HG02981 (cell line): ENCODE measurements at regions not wholly inside any gene's neighbourhood (a gene's known extent, or its start where the extent isn't known, plus 50 kb on each side); places are given as distances from the start of the nearest gene placed in this dataset.

Source experiments
- ATAC-seq: cut with Tn5 transposase; IDR thresholded peaks from one replicate; pipeline ENCODE4 v1.9.1; 2021; ENCODE audit warnings: mild to moderate bottlenecking, moderate library complexity; ENCODE audit not compliant: unreplicated experiment

DNA sequence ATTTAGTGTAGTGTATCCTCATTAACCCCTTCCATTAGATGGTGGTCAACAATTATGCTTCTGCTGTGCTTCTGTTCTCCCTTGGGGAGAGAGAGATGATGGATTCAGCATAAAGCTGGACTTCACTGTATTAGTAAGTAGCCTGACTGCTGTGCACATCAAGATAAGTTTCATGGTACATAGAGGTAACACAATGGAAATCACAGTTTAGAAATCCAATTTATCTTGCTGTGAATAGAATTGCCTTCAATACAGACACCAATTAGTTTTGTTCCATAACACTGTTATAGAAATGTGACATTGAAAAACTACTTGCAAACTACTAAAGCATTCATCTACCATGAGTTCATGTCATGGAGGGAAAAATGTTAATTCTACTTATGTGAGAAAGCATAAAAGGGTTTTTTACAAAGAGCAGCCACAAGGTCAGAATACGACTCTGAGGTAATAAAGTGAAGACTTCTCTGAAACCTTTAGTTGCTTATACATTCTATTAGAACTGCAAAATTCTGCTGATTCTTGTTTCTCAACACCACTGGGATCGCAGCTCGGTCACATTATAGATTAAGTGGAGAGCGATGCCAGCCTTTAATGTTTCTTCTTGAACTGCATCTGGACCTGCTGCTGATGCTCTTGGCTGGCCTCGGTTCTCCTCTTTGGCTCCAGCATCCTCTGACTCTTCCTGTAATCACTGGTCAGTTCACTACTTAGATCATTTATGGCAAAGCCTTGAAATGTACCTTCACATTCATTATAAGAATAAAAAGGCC, 190.8 kb downstream of the ATP23 start:
- ATAC-seq = no peak

DNA sequence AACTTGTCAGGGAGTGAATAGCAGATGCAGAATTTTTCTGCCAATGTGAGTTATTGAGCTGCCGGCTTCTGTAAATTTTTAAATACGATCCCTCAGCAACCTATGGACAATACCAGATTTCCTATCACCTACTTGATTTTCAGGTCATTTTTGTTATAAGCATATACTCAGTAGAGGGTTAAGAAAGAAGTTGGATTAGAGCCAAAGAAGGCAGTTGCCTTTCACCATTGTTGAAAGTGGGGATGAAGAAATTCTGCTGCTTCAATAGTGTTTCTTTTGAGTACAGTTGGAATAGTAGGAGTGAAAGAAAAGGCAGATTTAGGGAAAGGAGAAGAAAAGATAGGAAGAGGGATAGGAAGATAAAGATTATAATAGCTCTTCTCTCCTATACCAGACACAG, 197.1 kb downstream of the ATP23 start:
- no peak for ATAC-seq

DNA sequence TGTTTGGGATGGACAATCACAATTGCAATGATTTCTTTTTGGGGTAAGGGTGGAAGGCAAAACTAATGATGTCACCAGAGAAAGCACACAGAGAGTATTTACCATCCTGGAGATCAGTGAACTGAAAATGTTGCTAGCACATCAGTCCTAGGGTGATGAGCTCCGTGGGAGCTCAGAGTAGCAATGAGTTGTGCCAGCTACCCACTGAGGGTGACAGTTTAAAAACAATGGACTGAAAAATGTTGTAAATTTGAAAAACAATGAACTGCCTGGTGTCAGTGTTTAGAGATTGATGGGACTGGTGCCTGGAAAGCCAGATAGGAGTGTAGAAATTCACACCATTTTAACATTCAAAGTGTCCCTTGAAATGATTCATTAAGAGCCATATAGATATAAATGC, 198.5 kb downstream of the ATP23 start:
- no peak for ATAC-seq

DNA sequence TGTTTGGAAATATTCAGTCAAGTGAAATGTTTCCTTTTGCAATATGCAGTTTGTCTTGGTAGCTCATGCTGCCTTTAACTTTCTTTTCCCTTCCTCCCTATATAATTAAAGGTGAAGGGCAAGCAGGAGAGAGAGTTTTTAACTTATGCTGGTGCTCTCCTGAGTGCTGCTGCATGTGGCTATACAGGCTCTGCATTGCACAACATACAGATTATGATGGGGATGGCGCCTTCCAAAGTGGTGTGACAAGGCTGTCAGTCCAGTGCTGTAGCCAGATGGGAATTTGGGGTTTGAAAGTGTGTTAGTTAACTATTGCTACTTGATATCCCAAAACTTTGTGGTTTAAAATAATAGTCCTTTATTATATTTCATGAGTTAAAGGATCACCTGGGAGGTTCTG, 199.0 kb downstream of the ATP23 start:
- no peak for ATAC-seq

DNA sequence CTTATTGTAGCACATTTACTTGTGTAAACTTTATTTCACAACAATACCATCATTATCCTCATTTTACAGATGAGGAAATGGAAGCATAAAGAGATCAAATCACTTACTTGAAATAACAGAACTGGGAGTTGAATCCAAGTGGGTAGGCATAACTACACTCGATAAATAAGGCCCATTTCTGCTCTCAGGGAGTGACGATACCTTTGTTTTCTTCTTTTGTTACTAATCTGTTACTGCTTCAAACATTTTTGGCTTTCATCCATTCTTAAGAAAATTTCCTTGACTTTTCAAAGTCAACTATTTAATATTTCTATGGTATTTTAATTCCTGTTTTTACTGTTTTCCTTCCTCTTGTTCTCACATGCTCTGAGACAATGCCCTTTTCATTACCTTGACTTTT, 201.6 kb downstream of the ATP23 start:
- ATAC-seq = no peak

DNA sequence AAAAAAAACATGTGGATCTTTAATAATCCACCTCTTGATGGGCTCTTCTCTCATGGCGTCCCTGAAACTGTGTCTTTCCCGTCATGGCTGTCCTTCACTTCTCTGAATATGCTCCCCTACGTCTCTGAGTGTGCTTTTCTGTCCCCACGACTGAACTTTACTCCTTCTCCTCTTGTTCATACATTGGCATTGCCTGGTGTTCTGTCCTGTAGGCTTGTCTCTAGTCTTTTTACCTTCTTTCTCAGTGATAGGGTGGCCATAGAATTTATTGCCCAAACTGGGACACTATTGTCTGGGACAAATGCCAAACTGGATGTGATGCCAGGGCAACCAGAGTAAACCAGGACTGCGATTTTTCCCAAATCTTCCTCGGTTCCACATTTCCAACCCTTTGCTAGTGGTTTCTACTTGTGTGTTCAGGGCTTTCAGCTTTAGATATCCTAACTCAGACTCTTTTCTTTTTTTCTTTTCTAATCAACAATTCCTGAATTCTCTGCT, 202.2 kb downstream of the ATP23 start:
- ATAC-seq = no peak

DNA sequence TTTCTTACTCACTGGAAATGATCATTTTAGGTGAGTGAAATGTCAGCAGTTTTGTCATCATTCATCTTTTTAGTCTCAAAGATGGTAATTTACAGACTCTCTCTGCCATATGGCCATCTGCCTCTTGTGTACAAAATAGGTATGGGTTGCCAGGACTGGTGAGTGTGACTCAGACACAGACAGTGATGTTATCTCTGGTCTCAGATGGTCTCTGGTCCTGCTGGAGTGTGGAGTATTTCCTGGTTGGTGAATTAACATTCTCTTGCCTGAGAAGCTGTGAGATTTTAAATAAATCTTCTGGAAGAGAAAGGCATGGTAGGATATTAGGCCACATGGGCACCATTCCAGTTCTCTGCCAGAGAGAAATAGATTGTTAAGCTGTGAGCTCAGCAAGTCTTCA, 207.0 kb downstream of the ATP23 start:
- ATAC-seq = no peak

DNA sequence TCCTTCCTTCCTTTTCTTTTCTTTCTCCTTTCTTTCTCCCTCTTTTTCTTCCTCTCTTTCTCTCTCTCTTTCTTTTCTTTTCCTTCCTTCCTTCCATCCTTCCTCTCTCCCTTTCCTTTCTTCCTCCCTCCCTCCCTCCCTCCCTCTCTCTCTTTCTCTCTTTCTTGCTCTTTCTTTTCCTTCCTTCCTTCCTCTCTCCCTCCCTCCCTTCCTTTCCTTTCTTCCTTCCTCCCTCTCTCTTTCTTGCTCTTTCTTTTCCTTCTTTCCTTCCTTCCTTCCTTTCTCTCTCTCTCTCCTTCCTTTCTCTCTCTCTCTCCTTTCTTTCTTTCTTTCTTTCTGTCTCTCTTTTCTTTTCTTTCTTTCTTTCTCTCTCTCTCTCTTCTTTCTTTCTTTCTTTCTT, 207.6 kb downstream of the ATP23 start:
- no peak for ATAC-seq

DNA sequence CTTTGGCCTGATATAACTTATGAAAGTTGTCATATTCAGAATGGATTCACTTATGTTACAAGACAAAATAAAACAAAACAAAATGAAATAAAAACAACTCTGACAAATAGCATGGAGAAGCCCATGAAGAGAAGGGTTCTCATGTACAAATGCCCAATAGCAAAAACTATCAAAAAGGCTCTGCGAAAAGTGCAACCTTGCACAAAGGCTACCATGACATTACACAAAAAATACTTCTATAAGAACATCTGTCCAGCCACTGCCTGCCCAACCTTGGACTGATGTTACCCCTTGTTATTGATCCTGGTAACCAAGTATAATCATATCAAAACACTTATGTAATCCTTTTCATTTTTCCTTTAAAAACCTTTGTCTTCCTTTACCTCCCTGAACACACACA, 213.0 kb downstream of the ATP23 start:
- no peak for ATAC-seq

DNA sequence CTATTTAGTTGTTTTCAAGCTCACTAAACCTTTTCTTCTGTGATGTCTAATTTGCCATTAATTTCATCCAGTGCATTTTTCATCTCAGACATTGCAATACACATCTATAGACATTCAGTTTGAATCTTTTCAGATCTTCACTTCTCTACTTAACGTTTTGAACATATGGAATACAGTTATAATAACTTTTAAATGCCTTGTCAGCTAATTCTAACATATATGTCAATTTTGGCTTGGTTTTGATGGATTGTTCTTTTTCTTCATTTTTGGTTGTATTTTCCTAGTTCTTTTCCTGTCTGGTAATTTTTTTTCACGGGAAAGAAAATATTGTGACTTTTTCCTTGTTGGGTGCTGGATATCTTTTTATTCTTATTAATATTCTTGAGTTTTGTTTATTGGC, 215.3 kb downstream of the ATP23 start:
- no peak for ATAC-seq

DNA sequence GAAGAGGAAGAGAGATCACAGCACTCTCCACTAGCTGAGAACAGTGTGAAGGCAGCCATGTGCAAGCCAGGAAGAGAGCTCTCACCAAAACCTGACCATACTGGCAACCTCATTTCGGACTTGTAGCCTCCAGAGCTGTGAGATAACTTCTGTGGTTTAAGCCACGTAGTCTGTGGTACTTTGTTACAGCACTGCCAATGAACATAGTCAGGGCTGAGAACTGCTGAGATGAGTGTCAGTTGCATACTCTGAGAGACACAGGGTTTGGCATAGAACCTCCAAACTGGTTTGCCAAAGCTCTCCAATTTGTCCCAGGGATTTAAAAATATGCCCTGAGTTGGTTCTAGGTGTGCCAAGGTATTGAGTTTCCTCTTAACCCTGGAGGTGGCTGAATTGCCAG, 218.6 kb downstream of the ATP23 start:
- no peak for ATAC-seq

DNA sequence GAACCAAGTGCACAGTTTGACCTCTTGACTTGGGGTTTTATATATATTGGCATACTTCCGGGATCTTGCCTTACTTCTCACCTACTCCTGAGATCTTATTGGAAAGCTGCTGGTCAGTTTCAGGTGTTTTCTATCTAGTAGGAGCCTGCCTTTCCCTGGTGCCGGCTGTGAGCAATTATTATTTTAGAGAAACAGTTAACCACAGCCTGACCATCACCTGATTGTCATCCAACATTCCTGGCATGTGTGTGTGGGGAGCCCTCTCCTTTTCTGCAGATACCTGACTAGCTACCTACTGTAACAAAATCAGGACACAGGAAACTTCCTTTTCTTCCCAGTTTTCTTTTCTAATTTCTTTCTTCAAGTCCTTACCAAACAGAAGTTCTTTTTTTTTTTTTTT, 220.4 kb downstream of the ATP23 start:
- ATAC-seq = no peak

DNA sequence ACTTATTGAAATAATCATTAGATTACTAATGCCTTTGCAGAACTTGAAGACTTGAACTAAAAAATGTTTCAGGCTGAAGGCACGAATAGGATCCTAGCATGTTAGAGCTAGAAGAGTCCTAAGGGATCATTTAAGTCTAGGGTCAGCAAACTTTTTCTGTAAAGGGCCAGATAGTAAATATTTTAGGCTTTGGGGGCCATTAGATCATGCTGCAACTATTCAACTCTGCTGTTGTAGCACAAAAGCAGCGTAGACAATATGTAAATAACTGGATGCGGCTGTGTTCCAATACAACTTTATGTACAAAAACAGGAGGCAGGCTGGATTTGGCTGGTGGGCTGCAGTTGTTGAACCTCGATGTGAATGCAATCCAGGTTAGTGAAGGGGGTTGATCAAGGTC, 221.7 kb downstream of the ATP23 start:
- ATAC-seq = no peak

DNA sequence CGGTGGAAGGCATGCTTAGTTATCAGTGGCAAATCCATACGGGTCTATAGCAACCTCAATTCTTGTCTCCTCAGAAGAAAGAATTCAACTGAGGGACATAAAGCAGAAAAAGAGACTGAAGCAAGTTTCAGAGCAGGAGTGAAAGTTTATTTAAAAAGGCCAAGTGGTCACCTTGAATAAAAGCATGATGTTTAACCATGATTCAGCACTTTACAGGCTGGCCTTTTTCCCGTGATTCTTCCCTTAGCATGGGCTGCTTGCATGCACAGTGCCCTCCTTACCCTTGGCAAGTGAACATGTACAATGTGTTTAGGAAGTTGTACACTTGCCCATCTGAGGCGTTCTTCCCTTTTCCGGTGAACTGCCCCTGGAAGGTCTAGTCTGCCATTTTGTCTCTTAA, 225.3 kb downstream of the ATP23 start:
- ATAC-seq = no peak

DNA sequence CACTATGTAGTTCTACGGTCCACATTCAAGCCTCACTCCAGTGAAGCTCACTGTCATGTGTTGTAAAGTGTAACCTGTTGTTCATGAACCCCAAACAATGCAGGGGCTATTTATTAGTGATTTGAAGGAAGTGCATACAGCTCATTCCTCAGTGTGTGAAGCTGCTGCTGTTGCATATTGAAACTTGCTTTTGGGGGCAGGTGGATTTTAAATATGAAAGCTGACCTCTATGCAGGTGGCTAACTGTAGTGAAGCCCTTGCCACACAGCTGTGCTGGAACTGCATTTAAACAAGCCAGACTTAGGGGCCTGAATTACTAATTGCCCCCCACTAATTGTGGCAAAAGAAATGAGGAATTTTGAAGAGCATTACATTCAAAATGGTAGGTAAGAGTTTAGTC, 226.3 kb downstream of the ATP23 start:
- no peak for ATAC-seq

DNA sequence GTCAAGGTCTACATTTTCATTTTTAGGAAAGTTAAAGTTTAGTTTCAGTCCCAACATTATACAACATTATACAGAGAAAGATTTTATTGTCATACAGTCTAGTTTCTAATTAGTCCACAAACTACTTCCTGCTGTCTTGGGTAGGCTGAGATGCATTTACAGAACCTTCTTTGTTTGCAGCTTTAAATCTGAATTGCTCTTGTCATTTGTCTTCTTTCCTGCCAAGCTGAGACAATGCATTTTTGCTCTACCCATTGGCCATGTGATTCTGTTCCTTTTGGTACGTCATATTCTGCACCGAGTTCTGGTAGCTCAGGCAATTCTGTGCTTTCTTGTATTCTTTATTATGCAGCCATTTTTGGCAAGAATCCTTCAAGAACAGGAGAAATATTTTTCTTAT, 228.5 kb downstream of the ATP23 start:
- no peak for ATAC-seq

DNA sequence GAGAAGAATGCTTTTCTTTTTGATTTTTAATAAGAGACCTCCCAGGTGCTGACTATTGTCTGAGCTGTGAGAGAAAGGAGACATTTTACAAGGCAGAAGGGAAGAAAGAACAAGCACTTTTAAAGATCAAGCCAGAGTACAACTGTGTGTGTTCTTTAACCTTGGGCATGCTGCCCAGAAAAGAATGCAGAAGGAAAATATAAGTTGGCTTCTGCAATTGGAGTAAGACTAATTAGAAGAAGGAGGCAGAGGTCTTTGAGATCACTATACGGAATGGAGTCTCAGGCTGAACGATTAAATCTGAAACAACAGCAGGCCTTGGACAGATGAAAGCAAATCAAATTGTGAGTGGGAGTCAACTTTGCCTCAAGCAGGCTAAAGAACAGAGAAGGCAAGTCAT, 230.5 kb downstream of the ATP23 start:
- ATAC-seq = no peak

DNA sequence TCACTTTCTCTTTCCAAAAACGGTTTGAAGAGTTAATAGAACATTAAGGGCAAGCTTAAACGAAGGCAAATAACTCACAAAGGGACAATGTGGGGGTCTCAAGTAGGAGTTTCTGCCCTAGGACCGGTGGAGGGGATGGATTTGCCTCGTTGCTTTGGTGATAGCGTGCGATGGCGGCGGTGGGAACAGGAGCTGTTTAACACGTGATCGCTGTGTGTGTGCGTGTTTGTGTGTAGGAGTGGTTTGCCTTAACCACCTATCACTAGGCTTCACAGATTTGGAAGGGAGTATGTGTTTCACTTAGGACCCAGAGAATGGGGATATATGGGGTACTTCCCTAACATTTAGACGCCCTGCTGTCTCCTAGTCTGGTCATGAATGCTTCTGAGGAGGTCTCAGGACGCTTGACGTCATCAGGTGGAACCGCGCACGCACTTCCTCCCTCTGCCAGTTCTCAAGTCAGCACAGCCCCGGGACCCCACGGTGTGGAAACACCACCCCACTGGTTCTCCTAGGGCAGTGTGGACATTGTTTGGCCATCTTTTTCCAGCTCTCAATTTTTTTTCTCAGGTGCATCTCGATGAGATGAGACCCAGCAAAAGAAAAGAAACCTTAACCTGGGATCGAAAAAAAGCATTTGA, 231.2 kb downstream of the ATP23 start:
- no peak for ATAC-seq

DNA sequence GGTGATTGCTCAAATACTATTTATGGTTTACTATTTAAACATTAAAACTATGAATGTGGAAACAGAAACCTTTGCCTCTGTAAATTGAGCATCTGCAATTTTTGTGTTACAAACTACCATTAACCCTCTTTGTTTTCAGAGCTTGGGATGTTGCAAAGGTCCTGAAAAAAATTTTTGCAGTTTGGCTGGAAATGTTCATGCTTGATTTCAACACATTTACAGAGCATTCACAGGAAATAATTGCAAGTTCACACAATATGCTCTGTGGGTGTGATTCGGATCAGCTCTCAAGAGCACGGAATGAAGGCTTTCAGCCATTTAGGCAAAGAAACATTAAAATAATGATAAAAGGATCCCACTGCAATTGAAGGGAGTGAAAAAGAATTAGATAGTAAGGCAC, 232.9 kb downstream of the ATP23 start:
- ATAC-seq = no peak

DNA sequence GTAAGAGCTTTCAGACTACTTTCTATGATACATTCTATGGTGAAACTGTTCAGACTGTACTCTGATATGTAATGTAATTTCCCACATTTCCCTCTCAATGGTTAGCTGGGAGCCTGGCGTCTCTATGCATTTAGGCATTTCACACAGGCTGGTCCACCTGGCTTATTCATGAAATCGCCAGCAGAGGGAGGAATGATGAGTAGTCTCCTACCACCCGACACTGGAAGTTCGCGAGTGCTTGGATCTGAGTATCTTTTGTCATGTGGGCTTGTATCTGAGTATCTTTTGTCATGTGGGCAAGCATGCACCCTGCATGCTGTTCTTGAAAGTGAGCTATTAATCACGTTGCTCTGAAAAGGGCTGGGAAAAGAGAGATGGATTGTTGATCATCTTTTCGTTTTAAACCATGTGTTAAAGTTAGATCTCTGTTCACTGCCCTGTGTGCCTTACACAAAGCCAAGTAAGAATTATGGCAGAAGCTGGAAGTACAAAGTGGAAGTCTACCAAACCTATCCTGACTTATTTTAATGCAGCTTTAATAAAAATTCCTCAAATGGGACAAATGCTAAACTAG, 235.0 kb downstream of the ATP23 start:
- no peak for ATAC-seq

DNA sequence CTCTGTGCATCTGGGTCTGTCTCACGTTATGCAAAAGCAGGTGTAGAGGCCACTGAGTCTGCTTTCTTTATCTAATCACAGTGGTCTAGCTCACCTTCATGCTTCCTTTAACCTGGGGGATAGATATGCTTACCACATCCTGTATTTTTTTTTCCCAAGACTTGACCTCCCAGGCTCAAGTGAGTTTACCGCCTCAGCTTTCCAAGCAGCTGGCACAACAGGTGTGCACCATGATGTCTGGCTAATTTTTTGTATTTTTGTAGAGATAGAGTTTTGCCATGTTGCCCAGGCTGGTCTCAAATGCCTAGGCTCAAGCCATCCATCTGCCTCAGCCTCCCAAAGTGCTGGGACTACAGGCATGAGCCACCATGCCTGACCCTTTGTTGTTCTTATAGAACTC, 236.0 kb downstream of the ATP23 start:
- no peak for ATAC-seq

DNA sequence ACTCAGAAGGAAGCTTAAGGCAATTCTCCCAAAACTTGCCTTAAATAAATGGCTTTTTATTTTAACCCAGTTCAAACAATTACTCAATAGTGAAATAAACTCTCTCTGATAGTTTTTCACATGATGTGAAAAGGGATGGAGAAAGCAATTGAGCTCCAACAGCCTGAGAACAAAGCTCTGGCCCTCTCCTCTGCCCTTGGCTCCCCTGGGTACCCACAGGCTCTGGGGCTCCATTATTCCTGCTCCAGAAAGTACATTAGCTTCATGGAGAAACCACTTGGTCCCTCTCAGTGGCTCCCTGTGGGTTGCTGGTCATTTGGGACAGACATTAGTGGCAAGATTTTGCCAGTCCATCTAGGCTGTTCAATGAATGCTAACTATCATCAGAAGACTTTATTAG, 242.8 kb downstream of the ATP23 start:
- no peak for ATAC-seq
